D721Med (cell line): ENCODE measurements at regions not wholly inside any gene's neighbourhood (a gene's known extent, or its start where the extent isn't known, plus 50 kb on each side); places are given as distances from the start of the nearest gene placed in this dataset.

Experiments
- DNase-seq: peaks from one replicate; pipeline ENCODE4 v3.0.0; 2011; ENCODE audit warnings: low spot score; ENCODE audit not compliant: insufficient read length
- FAIRE-seq: peaks from 2 replicates; lab custom pipeline; 2011; peaks lifted over from hg19 to GRCh38; lab: Jason Lieb, UNC
- TF ChIP-seq, protein P1 (sequence below): IDR thresholded peaks from 2 replicates; pipeline ENCODE4 v1.5.1; 2012; ENCODE audit warnings: mild to moderate bottlenecking, control low read depth; ENCODE audit not compliant: insufficient read depth; ENCODE audit errors: missing control alignments

DNA sequence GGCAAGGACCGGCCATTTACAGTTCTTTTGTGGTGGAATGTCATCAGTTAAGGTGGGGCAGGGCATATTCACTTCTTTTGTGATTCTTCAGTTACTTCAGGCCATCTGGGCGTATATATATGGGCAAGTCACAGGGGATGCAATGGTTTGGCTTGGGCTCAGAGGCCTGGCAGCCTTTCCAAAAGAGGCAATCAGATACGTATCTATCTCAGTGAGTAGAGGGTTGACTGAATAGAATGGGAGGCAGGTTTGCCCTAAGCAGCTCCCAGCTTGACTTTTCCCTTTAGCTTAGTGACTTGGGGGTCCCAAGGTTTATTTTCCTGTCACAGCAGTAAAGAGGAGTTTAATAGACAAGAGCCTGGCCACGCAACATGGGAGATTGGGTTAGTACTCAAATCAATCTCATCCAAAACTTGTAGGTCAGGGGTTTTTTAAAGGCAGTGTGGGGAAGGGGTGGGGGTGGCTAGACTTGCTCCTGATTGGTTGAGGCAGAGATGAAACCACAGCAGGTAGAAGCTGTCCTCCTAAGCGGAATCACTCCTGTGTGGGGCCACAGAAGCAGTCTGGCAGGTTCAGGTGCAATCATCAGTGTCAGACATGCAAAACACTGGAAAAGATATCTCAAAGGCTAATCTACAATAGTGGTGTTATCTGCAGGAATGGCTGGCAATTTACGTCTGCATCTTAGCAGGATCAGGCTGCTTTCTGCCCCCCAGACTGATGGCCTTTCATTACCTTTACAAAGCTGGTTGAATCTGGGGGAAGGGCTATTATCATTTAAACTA is 112.9 kb downstream of the TLR5 start:
- TF ChIP-seq, protein P1, sequence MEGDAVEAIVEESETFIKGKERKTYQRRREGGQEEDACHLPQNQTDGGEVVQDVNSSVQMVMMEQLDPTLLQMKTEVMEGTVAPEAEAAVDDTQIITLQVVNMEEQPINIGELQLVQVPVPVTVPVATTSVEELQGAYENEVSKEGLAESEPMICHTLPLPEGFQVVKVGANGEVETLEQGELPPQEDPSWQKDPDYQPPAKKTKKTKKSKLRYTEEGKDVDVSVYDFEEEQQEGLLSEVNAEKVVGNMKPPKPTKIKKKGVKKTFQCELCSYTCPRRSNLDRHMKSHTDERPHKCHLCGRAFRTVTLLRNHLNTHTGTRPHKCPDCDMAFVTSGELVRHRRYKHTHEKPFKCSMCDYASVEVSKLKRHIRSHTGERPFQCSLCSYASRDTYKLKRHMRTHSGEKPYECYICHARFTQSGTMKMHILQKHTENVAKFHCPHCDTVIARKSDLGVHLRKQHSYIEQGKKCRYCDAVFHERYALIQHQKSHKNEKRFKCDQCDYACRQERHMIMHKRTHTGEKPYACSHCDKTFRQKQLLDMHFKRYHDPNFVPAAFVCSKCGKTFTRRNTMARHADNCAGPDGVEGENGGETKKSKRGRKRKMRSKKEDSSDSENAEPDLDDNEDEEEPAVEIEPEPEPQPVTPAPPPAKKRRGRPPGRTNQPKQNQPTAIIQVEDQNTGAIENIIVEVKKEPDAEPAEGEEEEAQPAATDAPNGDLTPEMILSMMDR: no peak
- DNase-seq: no peak
- FAIRE-seq: no peak

DNA sequence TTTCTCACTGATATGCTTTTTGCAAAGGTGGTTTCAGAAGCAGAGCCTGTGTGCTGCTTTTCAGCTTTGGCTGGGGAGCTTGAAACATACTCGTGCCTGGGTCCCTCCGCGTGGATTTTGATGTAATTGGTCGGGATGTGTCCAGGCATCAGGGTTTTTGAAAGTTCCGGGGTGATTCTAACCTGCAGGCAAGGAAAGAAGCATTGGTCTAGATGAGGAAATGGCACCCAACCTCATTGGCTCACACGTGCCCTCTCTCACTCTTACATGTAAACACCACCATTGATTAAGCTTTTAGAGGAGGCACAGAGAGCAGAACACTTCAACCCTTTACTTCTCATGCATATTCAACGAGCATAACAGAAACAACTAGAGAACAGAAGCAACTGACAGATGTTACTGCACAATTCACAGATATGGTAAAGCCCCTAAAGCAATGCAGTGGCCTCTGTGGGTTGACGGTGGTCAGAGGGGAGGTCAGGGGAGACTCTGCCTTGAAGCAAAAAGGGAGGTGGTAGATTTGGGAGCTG is 112.1 kb downstream of the TLR5 start:
- TF ChIP-seq, protein P1: no peak
- FAIRE-seq (no peak), DNase-seq (no peak)

- FAIRE-seq (no peak), DNase-seq (no peak)
- TF ChIP-seq, protein P1: no peak
These were observed 111.1 kb downstream of the TLR5 start for GRCh38 chr1:223031733-223032601.

GRCh38 chr1:223033658-223034057 is 109.4 kb downstream of the TLR5 start:
- FAIRE-seq (no peak), DNase-seq (no peak)
- TF ChIP-seq, protein P1: no peak

DNA sequence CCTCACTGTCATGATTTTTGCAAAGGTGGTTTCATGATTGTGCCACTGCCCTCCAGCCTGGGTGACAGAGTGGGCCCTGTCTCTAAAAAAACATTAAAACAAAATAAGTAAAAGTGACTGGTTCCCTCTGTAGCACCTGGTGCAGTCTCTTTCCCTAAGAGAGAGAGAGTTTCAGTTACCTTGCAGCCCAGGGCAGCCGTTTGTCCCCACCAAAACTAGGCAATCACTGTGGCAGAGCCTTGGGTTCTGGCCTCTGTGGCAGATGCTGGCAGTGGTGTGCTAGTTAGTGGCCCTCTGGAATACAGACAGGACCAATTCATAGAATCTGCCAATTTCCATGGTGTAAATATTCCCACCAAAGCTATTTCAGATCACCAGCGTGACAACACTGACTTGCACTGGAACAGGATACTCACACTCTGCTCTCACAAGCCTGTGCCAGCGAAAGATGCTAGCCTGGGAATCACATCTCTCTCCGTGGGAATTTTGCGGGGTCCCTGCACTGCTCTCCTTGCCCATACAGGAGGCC is 108.7 kb downstream of the TLR5 start:
- TF ChIP-seq, protein P1: no peak
- DNase-seq (no peak), FAIRE-seq (no peak)

GRCh38 chr1:223035724-223036478 is 107.1 kb downstream of the TLR5 start:
- no peak for FAIRE-seq
- TF ChIP-seq, protein P1: no peak
- no peak for DNase-seq
